ENCODE measurements at regions not wholly inside any gene's neighbourhood (a gene's known extent, or its start where the extent isn't known, plus 50 kb on each side); places are given as distances from the start of the nearest gene placed in this dataset.

GRCh38 chr5:142399891-142400290, 75.1 kb upstream of the SPRY4 start:
- TF ChIP-seq, protein P1, sequence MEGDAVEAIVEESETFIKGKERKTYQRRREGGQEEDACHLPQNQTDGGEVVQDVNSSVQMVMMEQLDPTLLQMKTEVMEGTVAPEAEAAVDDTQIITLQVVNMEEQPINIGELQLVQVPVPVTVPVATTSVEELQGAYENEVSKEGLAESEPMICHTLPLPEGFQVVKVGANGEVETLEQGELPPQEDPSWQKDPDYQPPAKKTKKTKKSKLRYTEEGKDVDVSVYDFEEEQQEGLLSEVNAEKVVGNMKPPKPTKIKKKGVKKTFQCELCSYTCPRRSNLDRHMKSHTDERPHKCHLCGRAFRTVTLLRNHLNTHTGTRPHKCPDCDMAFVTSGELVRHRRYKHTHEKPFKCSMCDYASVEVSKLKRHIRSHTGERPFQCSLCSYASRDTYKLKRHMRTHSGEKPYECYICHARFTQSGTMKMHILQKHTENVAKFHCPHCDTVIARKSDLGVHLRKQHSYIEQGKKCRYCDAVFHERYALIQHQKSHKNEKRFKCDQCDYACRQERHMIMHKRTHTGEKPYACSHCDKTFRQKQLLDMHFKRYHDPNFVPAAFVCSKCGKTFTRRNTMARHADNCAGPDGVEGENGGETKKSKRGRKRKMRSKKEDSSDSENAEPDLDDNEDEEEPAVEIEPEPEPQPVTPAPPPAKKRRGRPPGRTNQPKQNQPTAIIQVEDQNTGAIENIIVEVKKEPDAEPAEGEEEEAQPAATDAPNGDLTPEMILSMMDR (conservative IDR thresholded peaks at IDR 0.05; ENCODE audit: low read depth in 2 of 2), result no peak
- no peak for TF ChIP-seq EZH2phosphoT487 (IDR thresholded peaks at IDR 0.05; ENCODE audit: unreplicated experiment)
- no peak for TF ChIP-seq REST (IDR thresholded peaks at IDR 0.05; ENCODE audit: unreplicated experiment)
